Stimulated activated CD8-positive, alpha-beta memory T cell treated with anti-CD3 and anti-CD28 coated beads, Interleukin-12 subunit alpha, Interleukin-12 subunit beta, amount 100 ng/mL, for 24 hours (primary cell): ENCODE measurements at regions not wholly inside any gene's neighbourhood (a gene's known extent, or its start where the extent isn't known, plus 50 kb on each side); places are given as distances from the start of the nearest gene placed in this dataset.
"Not testable (repeated sequence)": the region's sequence is repeated elsewhere in the genome, so short reads cannot be mapped to it uniquely, and the experiment has no call there.

Source experiments
- DNase-seq: peaks from one replicate; pipeline ENCODE4 v3.0.0-alpha.2; 2020; ENCODE audit errors: extremely low read depth

- DNase-seq = no peak
Measured at GRCh38 chr10:28354511-28354910, 51.6 kb upstream of the MPP7 start.

- DNase-seq = no peak
Measured at GRCh38 chr10:28355376-28355775, 52.5 kb upstream of the MPP7 start.

GRCh38 chr10:28359334-28359733 is 56.5 kb upstream of the MPP7 start:
- DNase-seq = no peak

- DNase-seq = no peak
Measured at GRCh38 chr10:28360175-28360574, 57.3 kb upstream of the MPP7 start.

- no peak for DNase-seq
Measured at GRCh38 chr10:28363376-28363775, 60.5 kb upstream of the MPP7 start.

GRCh38 chr10:28365840-28366239 is 63.0 kb upstream of the MPP7 start:
- no peak for DNase-seq

GRCh38 chr10:28366994-28367393 is 64.1 kb upstream of the MPP7 start:
- no peak for DNase-seq

- DNase-seq = no peak
Measured at GRCh38 chr10:28367413-28367812, 64.5 kb upstream of the MPP7 start.

- peak; percentile 24 for DNase-seq
Measured at GRCh38 chr10:28367929-28368484, 65.1 kb upstream of the MPP7 start.

GRCh38 chr10:28370107-28370835 is 67.4 kb upstream of the MPP7 start:
- no peak for DNase-seq

GRCh38 chr10:28371638-28372037 is 68.8 kb upstream of the MPP7 start:
- not testable (repeated sequence) for DNase-seq

- DNase-seq = no peak
Measured at GRCh38 chr10:28374036-28374435, 71.2 kb upstream of the MPP7 start.

- DNase-seq = no peak
Measured at GRCh38 chr10:28375399-28376354, 72.8 kb upstream of the MPP7 start.

GRCh38 chr10:28378986-28379585 is 76.2 kb upstream of the MPP7 start:
- no peak for DNase-seq

- no peak for DNase-seq
Measured at GRCh38 chr10:28381466-28381865, 78.6 kb upstream of the MPP7 start.

- DNase-seq = peak; percentile 53
Measured at GRCh38 chr10:28381903-28382347, 79.1 kb upstream of the MPP7 start.

GRCh38 chr10:28382525-28383269 is 79.8 kb upstream of the MPP7 start:
- DNase-seq = no peak

- no peak for DNase-seq
Measured at GRCh38 chr10:28384557-28384956, 81.7 kb upstream of the MPP7 start.

GRCh38 chr10:28385748-28386502 is 83.1 kb upstream of the MPP7 start:
- DNase-seq = no peak

- DNase-seq = no peak
Measured at GRCh38 chr10:28386503-28386868, 83.6 kb upstream of the MPP7 start.

- no peak for DNase-seq
Measured at GRCh38 chr10:28387140-28387539, 84.3 kb upstream of the MPP7 start.
